ENCODE measurements at regions not wholly inside any gene's neighbourhood (a gene's known extent, or its start where the extent isn't known, plus 50 kb on each side); places are given as distances from the start of the nearest gene placed in this dataset.

- TF ChIP-seq CTCF (IDR thresholded peaks at IDR 0.05) (no peak), EZH2 (IDR thresholded peaks at IDR 0.05) (no peak)
These were observed 828.6 kb downstream of the TRIB2 start for GRCh38 chr2:13545320-13545719.
